GM04503 (cell line): ENCODE measurements at regions not wholly inside any gene's neighbourhood (a gene's known extent, or its start where the extent isn't known, plus 50 kb on each side); places are given as distances from the start of the nearest gene placed in this dataset.
"Not testable (repeated sequence)": the region's sequence is repeated elsewhere in the genome, so short reads cannot be mapped to it uniquely, and the experiment has no call there.

Source experiments
- DNase-seq: peaks from one replicate; pipeline ENCODE4 v3.0.0-alpha.2; 2012; ENCODE audit warnings: low read depth

GRCh38 chr10:63077800-63078199 is 55.3 kb upstream of the NRBF2 start:
- no peak for DNase-seq

GRCh38 chr10:63072951-63073350 is 60.2 kb upstream of the NRBF2 start:
- DNase-seq: no peak

- no peak for DNase-seq
Observed at GRCh38 chr10:63071145-63071544, 62.0 kb upstream of the NRBF2 start.

- no peak for DNase-seq
Observed at GRCh38 chr10:63069318-63069717, 63.8 kb upstream of the NRBF2 start.

GRCh38 chr10:63068246-63068645 is 64.9 kb upstream of the NRBF2 start:
- DNase-seq: no peak

GRCh38 chr10:63066606-63067005 is 66.5 kb upstream of the NRBF2 start:
- no peak for DNase-seq

- DNase-seq: peak; percentile 1
Observed at GRCh38 chr10:63064706-63065105, 68.4 kb upstream of the NRBF2 start.

GRCh38 chr10:63058236-63058635 is 74.9 kb upstream of the NRBF2 start:
- DNase-seq: no peak

GRCh38 chr10:63057509-63057908 is 75.6 kb upstream of the NRBF2 start:
- DNase-seq: no peak

- DNase-seq: no peak
Observed at GRCh38 chr10:63055705-63056104, 77.4 kb upstream of the NRBF2 start.

GRCh38 chr10:63054889-63055611 is 78.1 kb upstream of the NRBF2 start:
- no peak for DNase-seq

GRCh38 chr10:63052083-63052482 is 81.0 kb upstream of the NRBF2 start:
- no peak for DNase-seq

GRCh38 chr10:63042256-63042655 is 90.9 kb upstream of the NRBF2 start:
- no peak for DNase-seq

- DNase-seq: not testable (repeated sequence)
Observed at GRCh38 chr10:63033616-63034185, 99.4 kb upstream of the NRBF2 start.

- no peak for DNase-seq
Observed at GRCh38 chr10:63030536-63030935, 102.6 kb upstream of the NRBF2 start.

- no peak for DNase-seq
Observed at GRCh38 chr10:63027531-63027930, 105.6 kb upstream of the NRBF2 start.

GRCh38 chr10:63021225-63021624 is 111.9 kb upstream of the NRBF2 start:
- no peak for DNase-seq

- no peak for DNase-seq
Observed at GRCh38 chr10:63013755-63014154, 119.4 kb upstream of the NRBF2 start.

- DNase-seq: no peak
Observed at GRCh38 chr10:63012623-63013022, 120.5 kb upstream of the NRBF2 start.

GRCh38 chr10:63010203-63010602 is 122.9 kb upstream of the NRBF2 start:
- DNase-seq: no peak

- DNase-seq: no peak
Observed at GRCh38 chr10:63008491-63008890, 124.6 kb upstream of the NRBF2 start.

GRCh38 chr10:63007112-63007511 is 126.0 kb upstream of the NRBF2 start:
- no peak for DNase-seq

- peak; percentile 63 for DNase-seq
Observed at GRCh38 chr10:63005246-63005645, 127.9 kb upstream of the NRBF2 start.

GRCh38 chr10:63003816-63004453 is 129.2 kb upstream of the NRBF2 start:
- no peak for DNase-seq
